Epithelial cell of proximal tubule (primary cell): ENCODE measurements at regions not wholly inside any gene's neighbourhood (a gene's known extent, or its start where the extent isn't known, plus 50 kb on each side); places are given as distances from the start of the nearest gene placed in this dataset.

ENCODE experiments used
- DNase-seq: peaks from one replicate; pipeline ENCODE4 v3.0.0-alpha.2; 2011; ENCODE audit warnings: low read depth
- H3K4me3 ChIP-seq: 2 replicates; pipeline ENCODE4 v1.5.1; 2011; ENCODE audit warnings: low read depth, mild to moderate bottlenecking, low read length
- TF ChIP-seq, protein P1 (sequence below): conservative IDR thresholded peaks from 2 replicates; pipeline ENCODE4 v1.5.1; 2012; ENCODE audit warnings: low read depth, mild to moderate bottlenecking, low read length

DNA sequence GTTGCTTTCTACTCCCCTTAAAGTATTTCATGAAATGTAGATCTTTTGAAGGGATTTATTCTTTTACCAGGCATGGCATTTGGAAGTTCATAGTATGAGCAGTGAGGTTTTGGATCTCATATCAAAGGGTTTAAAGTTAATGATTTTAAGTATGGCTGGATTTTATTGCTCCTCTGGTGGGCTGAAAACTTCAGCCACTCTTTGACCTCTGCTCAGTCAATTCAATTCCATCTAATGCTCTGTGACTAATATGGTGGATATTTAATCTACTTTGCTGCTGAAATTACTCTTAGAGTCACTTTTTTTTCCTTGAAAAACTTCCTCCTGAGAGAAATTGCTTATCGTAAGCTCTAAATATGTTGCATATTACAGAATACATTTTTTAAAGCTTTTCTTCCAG, 218.6 kb downstream of the NR2F2 start:
- peak; percentile 38 for DNase-seq
- TF ChIP-seq, protein P1, sequence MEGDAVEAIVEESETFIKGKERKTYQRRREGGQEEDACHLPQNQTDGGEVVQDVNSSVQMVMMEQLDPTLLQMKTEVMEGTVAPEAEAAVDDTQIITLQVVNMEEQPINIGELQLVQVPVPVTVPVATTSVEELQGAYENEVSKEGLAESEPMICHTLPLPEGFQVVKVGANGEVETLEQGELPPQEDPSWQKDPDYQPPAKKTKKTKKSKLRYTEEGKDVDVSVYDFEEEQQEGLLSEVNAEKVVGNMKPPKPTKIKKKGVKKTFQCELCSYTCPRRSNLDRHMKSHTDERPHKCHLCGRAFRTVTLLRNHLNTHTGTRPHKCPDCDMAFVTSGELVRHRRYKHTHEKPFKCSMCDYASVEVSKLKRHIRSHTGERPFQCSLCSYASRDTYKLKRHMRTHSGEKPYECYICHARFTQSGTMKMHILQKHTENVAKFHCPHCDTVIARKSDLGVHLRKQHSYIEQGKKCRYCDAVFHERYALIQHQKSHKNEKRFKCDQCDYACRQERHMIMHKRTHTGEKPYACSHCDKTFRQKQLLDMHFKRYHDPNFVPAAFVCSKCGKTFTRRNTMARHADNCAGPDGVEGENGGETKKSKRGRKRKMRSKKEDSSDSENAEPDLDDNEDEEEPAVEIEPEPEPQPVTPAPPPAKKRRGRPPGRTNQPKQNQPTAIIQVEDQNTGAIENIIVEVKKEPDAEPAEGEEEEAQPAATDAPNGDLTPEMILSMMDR, result no peak
- no peak overlapping the region for H3K4me3 ChIP-seq

- H3K4me3 ChIP-seq, result no peak overlapping the region
- TF ChIP-seq, protein P1, result no peak
- no peak for DNase-seq
Observed at GRCh38 chr15:96551196-96551595, 220.7 kb downstream of the NR2F2 start.

DNA sequence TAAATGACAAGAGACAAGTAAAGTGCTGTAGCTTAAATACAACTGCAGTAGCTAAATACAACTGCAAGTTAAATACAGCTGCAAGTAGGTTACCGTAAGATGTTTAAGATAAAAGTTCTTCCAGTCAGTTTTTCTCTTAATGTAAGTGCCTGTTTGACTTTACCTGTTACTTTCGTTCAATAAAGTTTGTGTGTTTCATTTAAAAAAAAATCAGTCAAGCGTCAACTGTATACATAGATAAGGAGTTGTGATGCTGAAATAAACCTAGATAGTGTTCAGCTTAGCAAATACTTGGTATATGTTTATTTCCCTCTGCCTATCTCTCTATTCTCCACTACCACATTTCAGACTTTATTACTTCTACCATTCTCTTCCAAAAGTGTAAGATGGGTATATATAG, 221.2 kb downstream of the NR2F2 start:
- no peak for DNase-seq
- TF ChIP-seq, protein P1, result no peak
- no peak overlapping the region for H3K4me3 ChIP-seq

DNA sequence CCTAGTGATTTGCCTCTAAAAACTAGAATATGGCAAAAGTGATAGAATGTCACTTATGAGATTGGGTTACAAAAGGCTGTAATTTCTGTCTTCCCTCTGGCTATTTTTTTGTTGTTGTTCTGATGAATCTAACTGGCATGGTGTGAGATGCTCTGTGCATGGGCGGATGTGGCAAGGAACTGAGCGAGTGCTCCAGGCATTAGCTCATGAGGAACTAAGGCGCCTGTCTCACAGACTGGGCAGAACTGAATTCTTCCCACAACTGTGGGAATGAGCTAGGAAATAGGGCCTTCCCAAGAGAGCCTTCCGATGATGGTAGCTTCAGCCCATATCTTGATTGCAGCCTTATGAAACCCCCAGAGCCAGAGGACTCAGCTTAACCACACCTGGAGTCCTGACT, 222.5 kb downstream of the NR2F2 start:
- no peak for DNase-seq
- TF ChIP-seq, protein P1, result no peak
- no peak overlapping the region for H3K4me3 ChIP-seq

DNA sequence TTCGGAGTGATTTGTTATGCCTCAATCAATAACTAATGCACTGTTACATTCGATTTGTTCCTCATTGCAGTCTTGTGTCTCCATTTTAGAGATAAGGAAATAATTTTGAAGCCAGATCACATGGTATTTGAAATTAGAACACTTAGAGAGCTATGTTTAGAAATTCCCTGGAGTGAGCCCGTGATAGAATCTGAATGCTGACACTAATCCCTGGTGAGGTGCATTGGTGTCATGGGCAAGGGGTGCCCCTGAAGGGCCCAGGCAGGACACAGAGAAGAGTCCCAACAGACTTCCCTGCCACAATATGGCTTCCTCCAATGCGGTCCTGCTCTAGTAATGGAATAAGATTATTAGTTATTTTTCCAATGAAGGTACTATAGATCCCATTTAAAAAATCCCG, 223.0 kb downstream of the NR2F2 start:
- no peak for DNase-seq
- no peak overlapping the region for H3K4me3 ChIP-seq
- TF ChIP-seq, protein P1, result no peak

- DNase-seq, result no peak
- TF ChIP-seq, protein P1, result no peak
- no peak overlapping the region for H3K4me3 ChIP-seq
Observed at GRCh38 chr15:96553931-96554330, 223.4 kb downstream of the NR2F2 start.

DNA sequence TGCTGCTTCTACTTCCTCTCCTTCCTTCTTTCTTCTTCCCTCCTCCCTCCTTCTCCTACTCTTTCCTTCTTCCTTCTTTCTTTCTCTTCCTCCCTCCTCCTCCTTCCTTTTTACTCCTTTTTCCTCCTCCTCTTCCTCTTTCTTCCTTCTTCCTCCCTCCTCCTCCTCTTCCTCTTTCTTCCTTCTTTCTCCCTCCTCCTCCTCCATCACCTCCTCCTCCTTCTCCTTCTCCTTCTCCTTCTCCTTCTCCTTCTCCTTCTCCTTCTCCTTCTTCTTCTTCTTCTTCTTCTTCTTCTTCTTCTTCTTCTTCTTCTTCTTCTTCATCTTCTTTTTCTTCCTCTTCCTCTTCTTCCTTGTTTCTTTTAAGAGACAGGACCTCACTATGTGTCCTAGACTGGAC, 224.0 kb downstream of the NR2F2 start:
- no peak for DNase-seq
- no peak overlapping the region for H3K4me3 ChIP-seq
- TF ChIP-seq, protein P1, result no peak
